ENCODE measurements at regions not wholly inside any gene's neighbourhood (a gene's known extent, or its start where the extent isn't known, plus 50 kb on each side); places are given as distances from the start of the nearest gene placed in this dataset.

DNA sequence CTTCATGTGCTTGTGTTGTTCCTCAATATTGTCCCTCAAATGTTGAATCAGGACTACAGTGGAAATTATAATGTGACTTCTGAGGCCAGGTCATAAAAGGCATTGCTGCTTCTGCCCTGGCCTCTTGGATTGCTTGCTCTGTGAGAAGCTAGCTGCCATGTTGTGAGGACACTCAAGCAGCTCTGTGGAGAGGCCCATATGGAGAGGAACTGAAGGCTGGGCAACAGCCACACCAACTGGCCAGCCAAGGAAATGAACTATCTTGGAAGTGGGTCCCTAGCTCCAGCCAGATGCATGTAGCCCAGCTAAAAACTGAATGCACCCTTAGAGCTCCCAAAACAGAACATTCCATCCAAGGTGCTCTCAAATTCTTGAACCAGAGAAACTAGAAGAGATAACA is 282.6 kb downstream of the BMP7 start:
- Histone ChIP-seq H3K79me2 (ENCODE audit: low read depth) (no peaks in the 10 kb centered on the region), H3K27ac (no peak overlapping the region), H3K9me3 (ENCODE audit: low read depth) (no peaks in the 10 kb centered on the region), H4K20me1 (ENCODE audit: low read depth) (no peaks in the 10 kb centered on the region), H3F3A (ENCODE audit: low read depth) (no peaks in the 10 kb centered on the region), H3K9ac (no peak overlapping the region), H3K4me2 (no peak overlapping the region), H3K27me3 (no peaks in the 10 kb centered on the region), H2AFZ (replicated peaks) (no peak overlapping the region), H3K4me1 (no peaks in the 10 kb centered on the region), H3K4me3 (no peak overlapping the region), H3K36me3 (no peaks in the 10 kb centered on the region)
- Mint-ChIP-seq H3K9me3 (peaks cover 25% of the 10 kb centered on the region), H3K27me3 (ENCODE audit: insufficient read depth, low read depth) (peaks cover 15% of the 10 kb centered on the region), H3K4me3 (no peak overlapping the region), H3K4me1 (peaks cover 7% of the 10 kb centered on the region), H3K27ac (no peak overlapping the region), H3K36me3 (no peaks in the 10 kb centered on the region)
- no peak for DNase-seq (ENCODE audit: low spot score)
- TF ChIP-seq EZH2 (IDR thresholded peaks at IDR 0.05) (no peak), EZH2phosphoT487 (IDR thresholded peaks at IDR 0.05) (no peak)
- TF ChIP-seq, protein P1, sequence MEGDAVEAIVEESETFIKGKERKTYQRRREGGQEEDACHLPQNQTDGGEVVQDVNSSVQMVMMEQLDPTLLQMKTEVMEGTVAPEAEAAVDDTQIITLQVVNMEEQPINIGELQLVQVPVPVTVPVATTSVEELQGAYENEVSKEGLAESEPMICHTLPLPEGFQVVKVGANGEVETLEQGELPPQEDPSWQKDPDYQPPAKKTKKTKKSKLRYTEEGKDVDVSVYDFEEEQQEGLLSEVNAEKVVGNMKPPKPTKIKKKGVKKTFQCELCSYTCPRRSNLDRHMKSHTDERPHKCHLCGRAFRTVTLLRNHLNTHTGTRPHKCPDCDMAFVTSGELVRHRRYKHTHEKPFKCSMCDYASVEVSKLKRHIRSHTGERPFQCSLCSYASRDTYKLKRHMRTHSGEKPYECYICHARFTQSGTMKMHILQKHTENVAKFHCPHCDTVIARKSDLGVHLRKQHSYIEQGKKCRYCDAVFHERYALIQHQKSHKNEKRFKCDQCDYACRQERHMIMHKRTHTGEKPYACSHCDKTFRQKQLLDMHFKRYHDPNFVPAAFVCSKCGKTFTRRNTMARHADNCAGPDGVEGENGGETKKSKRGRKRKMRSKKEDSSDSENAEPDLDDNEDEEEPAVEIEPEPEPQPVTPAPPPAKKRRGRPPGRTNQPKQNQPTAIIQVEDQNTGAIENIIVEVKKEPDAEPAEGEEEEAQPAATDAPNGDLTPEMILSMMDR (IDR thresholded peaks at IDR 0.05): peak; percentile 7

- H3K27me3 Mint-ChIP-seq (ENCODE audit: insufficient read depth, low read depth): peaks cover 18% of the 10 kb centered on the region
- peaks cover 25% of the 10 kb centered on the region for H3K9me3 Mint-ChIP-seq
- Histone ChIP-seq H3K36me3 (no peaks in the 10 kb centered on the region), H2AFZ (replicated peaks) (no peak overlapping the region), H3K4me2 (no peak overlapping the region), H3K27me3 (no peaks in the 10 kb centered on the region), H3F3A (ENCODE audit: low read depth) (no peaks in the 10 kb centered on the region), H3K9ac (no peak overlapping the region), H3K4me1 (no peaks in the 10 kb centered on the region), H3K27ac (no peak overlapping the region), H3K4me3 (no peak overlapping the region), H3K9me3 (ENCODE audit: low read depth) (no peaks in the 10 kb centered on the region), H3K79me2 (ENCODE audit: low read depth) (no peaks in the 10 kb centered on the region), H4K20me1 (ENCODE audit: low read depth) (no peaks in the 10 kb centered on the region)
- TF ChIP-seq EZH2phosphoT487 (IDR thresholded peaks at IDR 0.05) (no peak), EZH2 (IDR thresholded peaks at IDR 0.05) (no peak)
- TF ChIP-seq, protein P1 (IDR thresholded peaks at IDR 0.05): no peak
- H3K27ac Mint-ChIP-seq: no peak overlapping the region
- H3K36me3 Mint-ChIP-seq: no peaks in the 10 kb centered on the region
- no peaks in the 10 kb centered on the region for H3K4me1 Mint-ChIP-seq
- no peak overlapping the region for H3K4me3 Mint-ChIP-seq
- DNase-seq (ENCODE audit: low spot score): no peak
These were observed 281.3 kb downstream of the BMP7 start for GRCh38 chr20:56985066-56985685.

DNA sequence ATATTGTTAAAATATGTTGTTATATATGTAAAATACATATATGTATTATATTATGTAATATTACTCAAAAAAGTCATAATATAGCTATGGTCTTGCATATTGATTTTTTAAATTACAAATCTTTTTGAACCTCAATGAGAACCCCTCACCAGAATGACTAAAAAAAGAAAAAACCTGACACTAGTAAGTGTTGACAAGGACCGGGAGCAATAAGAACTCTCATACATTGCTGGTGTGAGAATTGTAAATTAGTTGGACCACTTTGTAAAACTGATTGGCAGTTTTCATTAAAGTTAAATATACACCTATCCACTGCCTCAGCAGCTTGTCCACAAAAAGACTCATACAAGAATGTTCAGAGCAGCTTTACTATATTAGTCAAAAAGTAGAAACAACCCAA is 280.0 kb downstream of the BMP7 start:
- Mint-ChIP-seq H3K27ac (no peak overlapping the region), H3K9me3 (peaks cover 25% of the 10 kb centered on the region), H3K4me3 (no peak overlapping the region), H3K36me3 (no peaks in the 10 kb centered on the region), H3K4me1 (no peaks in the 10 kb centered on the region), H3K27me3 (ENCODE audit: insufficient read depth, low read depth) (peaks cover 19% of the 10 kb centered on the region)
- Histone ChIP-seq H3K4me1 (no peaks in the 10 kb centered on the region), H3K36me3 (no peaks in the 10 kb centered on the region), H2AFZ (replicated peaks) (no peak overlapping the region), H3K79me2 (ENCODE audit: low read depth) (no peaks in the 10 kb centered on the region), H3K4me3 (no peak overlapping the region), H3K27me3 (no peaks in the 10 kb centered on the region), H4K20me1 (ENCODE audit: low read depth) (no peaks in the 10 kb centered on the region), H3K9ac (no peak overlapping the region), H3F3A (ENCODE audit: low read depth) (no peaks in the 10 kb centered on the region), H3K4me2 (no peak overlapping the region), H3K9me3 (ENCODE audit: low read depth) (no peaks in the 10 kb centered on the region), H3K27ac (no peak overlapping the region)
- DNase-seq (ENCODE audit: low spot score): no peak
- no peak for TF ChIP-seq EZH2phosphoT487 (IDR thresholded peaks at IDR 0.05)
- TF ChIP-seq EZH2 (IDR thresholded peaks at IDR 0.05): no peak
- TF ChIP-seq, protein P1 (IDR thresholded peaks at IDR 0.05): no peak
